MM.1S (cell line): ENCODE measurements at regions not wholly inside any gene's neighbourhood (a gene's known extent, or its start where the extent isn't known, plus 50 kb on each side); places are given as distances from the start of the nearest gene placed in this dataset.

Experiments
- DNase-seq: peaks from one replicate; pipeline ENCODE4 v3.0.0-alpha.2; 2015
- H2AFZ ChIP-seq: fragments of 300-600 bp; sonication (generic); 2 replicates; pipeline ENCODE4 v1.6.0; 2016; ENCODE audit warnings: antibody characterized with exemption, low read length
- H3F3A ChIP-seq: fragments of 300-600 bp; sonication (generic); 2 replicates; pipeline ENCODE4 v1.6.1; 2016; ENCODE audit warnings: mild to moderate bottlenecking, antibody characterized with exemption, low read length, moderate library complexity, mixed read lengths; ENCODE audit not compliant: insufficient read depth
- H3K27ac ChIP-seq: fragments of 300-600 bp; sonication (generic); 2 replicates; pipeline ENCODE4 v1.5.1; 2016; ENCODE audit warnings: mild to moderate bottlenecking, low read length
- H3K27me3 ChIP-seq: fragments of 300-600 bp; sonication (generic); replicated peaks from 2 replicates; pipeline ENCODE4 v1.6.0; 2016; ENCODE audit warnings: low read length; ENCODE audit not compliant: insufficient read depth
- H3K36me3 ChIP-seq: fragments of 300-600 bp; sonication (generic); replicated peaks from 2 replicates; pipeline ENCODE4 v1.6.1; 2016; ENCODE audit warnings: mild to moderate bottlenecking, low read length, mixed read lengths; ENCODE audit not compliant: insufficient read depth
- H3K4me1 ChIP-seq: fragments of 300-600 bp; sonication (generic); 2 replicates; pipeline ENCODE4 v1.6.1; 2016; ENCODE audit warnings: low read length, mixed read lengths
- H3K4me2 ChIP-seq: fragments of 300-600 bp; sonication (generic); 2 replicates; pipeline ENCODE4 v1.6.0; 2016; ENCODE audit warnings: low read depth, low read length
- H3K4me3 ChIP-seq: fragments of 300-600 bp; sonication (generic); 2 replicates; pipeline ENCODE4 v1.5.1; 2016; ENCODE audit warnings: low read length, mixed read lengths
- H3K79me2 ChIP-seq: fragments of 300-600 bp; sonication (generic); 2 replicates; pipeline ENCODE4 v1.6.1; 2016; ENCODE audit warnings: mixed run types, low read length, mixed read lengths
- H3K9ac ChIP-seq: fragments of 300-600 bp; sonication (generic); 2 replicates; pipeline ENCODE4 v1.6.1; 2016; ENCODE audit warnings: low read length, mixed read lengths
- H3K9me2 ChIP-seq: fragments of 300-600 bp; sonication (generic); replicated peaks from 2 replicates; pipeline ENCODE4 v1.6.1; 2016; ENCODE audit warnings: mild to moderate bottlenecking, low read length, mixed read lengths; ENCODE audit not compliant: insufficient read depth
- H3K9me3 ChIP-seq: fragments of 300-600 bp; sonication (generic); replicated peaks from 2 replicates; pipeline ENCODE4 v1.6.1; 2016; ENCODE audit warnings: mild to moderate bottlenecking, low read length, mixed read lengths; ENCODE audit not compliant: insufficient read depth
- H4K20me1 ChIP-seq: fragments of 300-600 bp; sonication (generic); 2 replicates; pipeline ENCODE4 v1.6.1; 2016; ENCODE audit warnings: mild to moderate bottlenecking, low read length, moderate library complexity, mixed read lengths; ENCODE audit not compliant: insufficient read depth
- EZH2 ChIP-seq: fragments of 300-600 bp; sonication (generic); optimal IDR thresholded peaks from 2 replicates; pipeline ENCODE3; 2017; ENCODE audit warnings: low read depth, mild to moderate bottlenecking, antibody characterized with exemption, low read length, mixed read lengths
- EZH2phosphoT487 ChIP-seq: fragments of 300-600 bp; sonication (generic); IDR thresholded peaks from 2 replicates; pipeline ENCODE4 v1.6.1; 2018; ENCODE audit warnings: antibody characterized with exemption, low read length
- TF ChIP-seq, protein P1 (sequence below): fragments of 300-600 bp; sonication (generic); IDR thresholded peaks from 2 replicates; pipeline ENCODE4 v1.5.1; 2016; ENCODE audit warnings: antibody characterized with exemption, low read length, mixed read lengths

DNA sequence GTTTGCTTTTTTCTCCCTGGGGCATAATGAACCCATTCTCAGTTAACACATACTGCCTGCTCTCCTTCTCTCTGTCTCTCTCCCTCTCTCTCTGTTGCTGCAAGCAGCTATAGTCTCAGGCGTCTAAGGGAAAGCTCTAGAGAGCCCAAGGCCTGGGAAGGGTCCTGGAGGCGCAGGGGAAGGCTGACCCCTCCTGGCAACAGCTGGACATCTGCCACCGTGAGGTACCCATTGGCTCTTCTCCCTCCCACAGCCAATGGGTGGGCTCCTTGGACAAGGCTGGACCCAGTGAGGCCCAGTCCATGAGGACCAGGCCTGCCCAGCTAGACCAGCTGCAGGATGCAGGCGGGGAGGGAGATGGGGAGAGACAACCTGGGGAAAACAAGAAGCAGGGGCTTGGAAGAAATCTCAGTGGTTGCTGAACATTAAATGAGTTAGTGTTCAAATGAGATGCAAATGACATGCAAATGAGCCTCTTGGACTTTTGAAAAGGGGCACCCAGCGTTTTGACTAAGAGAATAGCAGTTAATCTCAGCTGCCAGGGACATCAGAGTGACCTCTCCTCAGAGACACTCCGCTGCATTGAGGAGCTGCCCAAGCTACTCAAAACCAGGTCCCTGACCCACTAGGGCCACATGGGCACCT is 349.7 kb downstream of the BUD13 start:
- TF ChIP-seq, protein P1, sequence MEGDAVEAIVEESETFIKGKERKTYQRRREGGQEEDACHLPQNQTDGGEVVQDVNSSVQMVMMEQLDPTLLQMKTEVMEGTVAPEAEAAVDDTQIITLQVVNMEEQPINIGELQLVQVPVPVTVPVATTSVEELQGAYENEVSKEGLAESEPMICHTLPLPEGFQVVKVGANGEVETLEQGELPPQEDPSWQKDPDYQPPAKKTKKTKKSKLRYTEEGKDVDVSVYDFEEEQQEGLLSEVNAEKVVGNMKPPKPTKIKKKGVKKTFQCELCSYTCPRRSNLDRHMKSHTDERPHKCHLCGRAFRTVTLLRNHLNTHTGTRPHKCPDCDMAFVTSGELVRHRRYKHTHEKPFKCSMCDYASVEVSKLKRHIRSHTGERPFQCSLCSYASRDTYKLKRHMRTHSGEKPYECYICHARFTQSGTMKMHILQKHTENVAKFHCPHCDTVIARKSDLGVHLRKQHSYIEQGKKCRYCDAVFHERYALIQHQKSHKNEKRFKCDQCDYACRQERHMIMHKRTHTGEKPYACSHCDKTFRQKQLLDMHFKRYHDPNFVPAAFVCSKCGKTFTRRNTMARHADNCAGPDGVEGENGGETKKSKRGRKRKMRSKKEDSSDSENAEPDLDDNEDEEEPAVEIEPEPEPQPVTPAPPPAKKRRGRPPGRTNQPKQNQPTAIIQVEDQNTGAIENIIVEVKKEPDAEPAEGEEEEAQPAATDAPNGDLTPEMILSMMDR: no peak
- TF ChIP-seq EZH2phosphoT487: no peak
- TF ChIP-seq EZH2: no peak
- Histone ChIP-seq H3K4me2 (no peak overlapping the region), H3K27me3 (no peaks in the 10 kb centered on the region), H3K36me3 (no peaks in the 10 kb centered on the region), H3K4me1 (peaks cover 18% of the 10 kb centered on the region), H2AFZ (no peak overlapping the region), H3K9me2 (no peaks in the 10 kb centered on the region), H3K9me3 (no peaks in the 10 kb centered on the region), H3F3A (no peaks in the 10 kb centered on the region), H4K20me1 (no peaks in the 10 kb centered on the region), H3K79me2 (no peaks in the 10 kb centered on the region), H3K9ac (no peak overlapping the region), H3K27ac (no peak overlapping the region), H3K4me3 (no peak overlapping the region)
- DNase-seq: no peak

DNA sequence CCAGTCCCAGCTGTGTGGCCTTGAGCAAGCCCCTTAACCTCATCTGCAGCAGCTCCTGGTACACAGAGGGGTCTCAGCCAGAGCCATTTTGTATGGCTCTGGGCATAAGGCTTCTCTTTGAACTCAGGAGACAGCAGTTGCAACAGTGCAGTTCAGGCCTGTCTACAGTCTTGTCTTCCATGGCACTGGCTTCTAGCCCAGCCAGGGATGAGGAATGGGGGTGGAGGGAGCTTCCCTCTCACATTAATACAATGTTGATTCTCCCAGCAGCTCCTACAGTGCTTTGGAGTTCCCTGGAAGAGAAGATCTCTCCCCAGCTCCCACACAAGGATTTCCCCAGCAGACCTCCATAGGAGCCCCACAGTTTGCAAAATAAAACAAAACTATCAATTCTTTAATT is 350.2 kb downstream of the BUD13 start:
- H3K4me2 ChIP-seq: peak overlapping the region; percentile 40; the same call in 1 of the 2 replicates
- H3K4me1 ChIP-seq: peaks cover 18% of the 10 kb centered on the region
- H3K36me3 ChIP-seq: no peaks in the 10 kb centered on the region
- TF ChIP-seq, protein P1: no peak
- TF ChIP-seq EZH2phosphoT487 (no peak), EZH2 (no peak)
- no peak overlapping the region for H2AFZ ChIP-seq
- no peaks in the 10 kb centered on the region for H3F3A ChIP-seq
- DNase-seq: no peak
- no peaks in the 10 kb centered on the region for H3K79me2 ChIP-seq
- no peak overlapping the region for H3K4me3 ChIP-seq
- H3K9ac ChIP-seq: no peak overlapping the region
- peak overlapping the region; percentile 42; the same call in 1 of the 2 replicates for H3K27ac ChIP-seq
- H3K27me3 ChIP-seq: no peaks in the 10 kb centered on the region
- no peaks in the 10 kb centered on the region for H3K9me2 ChIP-seq
- H4K20me1 ChIP-seq: no peaks in the 10 kb centered on the region
- no peaks in the 10 kb centered on the region for H3K9me3 ChIP-seq

DNA sequence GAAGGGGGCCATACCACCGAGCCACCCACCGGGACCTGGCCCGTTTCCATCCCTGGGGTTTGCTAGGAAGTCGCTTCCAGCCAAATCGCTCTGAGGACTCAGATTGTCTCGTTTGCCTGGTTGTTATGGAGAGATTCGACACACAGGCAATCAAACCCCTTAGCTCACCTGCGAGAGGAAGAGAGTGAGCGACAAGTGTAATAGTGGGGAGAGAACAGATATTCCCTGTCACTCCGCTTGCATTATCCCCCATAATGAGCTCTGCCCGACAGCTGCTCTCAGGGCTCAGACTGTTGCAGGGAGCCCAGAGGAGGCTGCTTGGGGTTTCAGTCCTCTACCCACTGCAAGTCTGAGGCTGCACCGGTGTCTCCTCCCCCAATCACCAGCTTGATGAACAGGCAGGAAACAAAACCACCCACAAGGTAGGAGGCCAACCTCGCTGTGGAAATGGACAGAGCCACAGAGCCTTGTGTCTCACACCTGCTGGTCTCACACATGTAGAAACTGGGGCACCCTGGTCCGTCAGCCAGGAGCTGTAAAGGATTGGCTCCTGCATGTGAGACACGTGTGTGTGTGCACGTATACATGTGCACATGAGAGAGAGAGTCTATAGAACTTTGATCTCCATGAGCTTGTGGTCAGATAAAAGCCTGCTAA is 351.1 kb downstream of the BUD13 start:
- H3K27ac ChIP-seq: peak overlapping the region; percentile 42; the same call in 1 of the 2 replicates
- no peak overlapping the region for H3K4me3 ChIP-seq
- no peaks in the 10 kb centered on the region for H3K9me2 ChIP-seq
- peak overlapping the region; percentile 18 for H2AFZ ChIP-seq
- TF ChIP-seq, protein P1: no peak
- TF ChIP-seq EZH2 (no peak), EZH2phosphoT487 (no peak)
- no peaks in the 10 kb centered on the region for H4K20me1 ChIP-seq
- H3K4me2 ChIP-seq: peak overlapping the region; percentile 40; the same call in 1 of the 2 replicates
- H3K36me3 ChIP-seq: no peaks in the 10 kb centered on the region
- H3K4me1 ChIP-seq: peaks cover 18% of the 10 kb centered on the region
- H3K79me2 ChIP-seq: no peaks in the 10 kb centered on the region
- H3K9me3 ChIP-seq: no peaks in the 10 kb centered on the region
- H3K27me3 ChIP-seq: no peaks in the 10 kb centered on the region
- H3K9ac ChIP-seq: no peak overlapping the region
- no peaks in the 10 kb centered on the region for H3F3A ChIP-seq
- DNase-seq: peak; percentile 96
